ENCODE measurements at regions not wholly inside any gene's neighbourhood (a gene's known extent, or its start where the extent isn't known, plus 50 kb on each side); places are given as distances from the start of the nearest gene placed in this dataset.

DNA sequence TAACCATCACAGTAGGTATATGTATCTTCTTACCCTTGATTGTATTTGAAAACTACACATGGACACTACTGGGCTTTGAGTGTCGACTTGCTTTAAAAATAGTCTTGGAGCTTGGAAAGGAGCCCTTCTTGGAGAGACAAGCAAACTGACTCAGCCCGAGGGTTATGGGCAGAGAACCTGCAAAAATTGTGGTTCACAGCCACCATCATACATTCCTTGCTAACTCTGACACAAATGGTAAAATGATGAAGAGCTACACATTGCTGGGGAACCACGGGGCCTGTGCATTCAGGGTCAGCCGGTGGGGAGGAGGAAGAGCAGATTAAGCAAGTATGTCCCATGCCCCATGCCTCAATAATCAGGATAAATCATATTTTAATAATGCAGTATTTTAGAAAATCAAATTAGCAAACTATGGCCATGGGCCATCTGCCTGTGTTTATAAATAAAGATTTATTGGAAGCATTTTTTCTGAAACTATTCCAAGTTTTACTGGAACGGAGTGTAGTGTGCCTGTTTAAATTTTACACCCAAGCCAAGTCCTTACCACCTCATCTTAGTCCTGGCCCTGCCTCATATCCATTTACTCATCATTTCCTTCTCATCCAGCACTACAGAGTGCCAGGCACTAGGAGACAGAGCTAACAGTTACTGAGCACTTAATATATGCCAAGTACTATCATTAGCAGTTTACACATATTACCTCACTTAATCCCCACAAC, 195.7 kb downstream of the PALM2AKAP2 start:
- DNase-seq (ENCODE audit: low spot score) = no peak
- Mint-ChIP-seq H3K27me3 (ENCODE audit: low read depth) (no peaks in the 10 kb centered on the region), H3K4me3 (no peak overlapping the region), H3K27ac (no peak overlapping the region), H3K36me3 (no peaks in the 10 kb centered on the region), H3K4me1 (no peaks in the 10 kb centered on the region), H3K9me3 (no peaks in the 10 kb centered on the region)
- TF ChIP-seq EMX1 (CRISPR knock-in tag; IDR thresholded peaks at IDR 0.05) (no peak), ZNF121 (CRISPR knock-in tag; IDR thresholded peaks at IDR 0.05) (no peak), PRRX2 (CRISPR knock-in tag; IDR thresholded peaks at IDR 0.05) (no peak), HMGA2 (CRISPR knock-in tag; IDR thresholded peaks at IDR 0.05) (no peak), SP1 (CRISPR knock-in tag; conservative IDR thresholded peaks at IDR 0.05) (no peak), GTF2I (CRISPR knock-in tag; conservative IDR thresholded peaks at IDR 0.05) (no peak), FOXK1 (CRISPR knock-in tag; IDR thresholded peaks at IDR 0.05) (no peak), CBFB (CRISPR knock-in tag; IDR thresholded peaks at IDR 0.05; ENCODE audit: low read depth) (no peak), NFYB (CRISPR knock-in tag; conservative IDR thresholded peaks at IDR 0.05; ENCODE audit: low read depth) (no peak), IRF2 (CRISPR knock-in tag; IDR thresholded peaks at IDR 0.05; ENCODE audit: borderline replicate concordance, low read depth) (no peak), MXD4 (CRISPR knock-in tag; IDR thresholded peaks at IDR 0.05; ENCODE audit: borderline replicate concordance) (no peak)
- TF ChIP-seq, protein P1, sequence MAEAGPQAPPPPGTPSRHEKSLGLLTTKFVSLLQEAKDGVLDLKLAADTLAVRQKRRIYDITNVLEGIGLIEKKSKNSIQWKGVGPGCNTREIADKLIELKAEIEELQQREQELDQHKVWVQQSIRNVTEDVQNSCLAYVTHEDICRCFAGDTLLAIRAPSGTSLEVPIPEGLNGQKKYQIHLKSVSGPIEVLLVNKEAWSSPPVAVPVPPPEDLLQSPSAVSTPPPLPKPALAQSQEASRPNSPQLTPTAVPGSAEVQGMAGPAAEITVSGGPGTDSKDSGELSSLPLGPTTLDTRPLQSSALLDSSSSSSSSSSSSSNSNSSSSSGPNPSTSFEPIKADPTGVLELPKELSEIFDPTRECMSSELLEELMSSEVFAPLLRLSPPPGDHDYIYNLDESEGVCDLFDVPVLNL (CRISPR knock-in tag; IDR thresholded peaks at IDR 0.05; ENCODE audit: borderline replicate concordance, low read depth) = no peak
- TF ChIP-seq, protein P2, sequence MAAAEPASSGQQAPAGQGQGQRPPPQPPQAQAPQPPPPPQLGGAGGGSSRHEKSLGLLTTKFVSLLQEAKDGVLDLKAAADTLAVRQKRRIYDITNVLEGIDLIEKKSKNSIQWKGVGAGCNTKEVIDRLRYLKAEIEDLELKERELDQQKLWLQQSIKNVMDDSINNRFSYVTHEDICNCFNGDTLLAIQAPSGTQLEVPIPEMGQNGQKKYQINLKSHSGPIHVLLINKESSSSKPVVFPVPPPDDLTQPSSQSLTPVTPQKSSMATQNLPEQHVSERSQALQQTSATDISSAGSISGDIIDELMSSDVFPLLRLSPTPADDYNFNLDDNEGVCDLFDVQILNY (CRISPR knock-in tag; IDR thresholded peaks at IDR 0.05) = no peak
- TF ChIP-seq, protein P3, sequence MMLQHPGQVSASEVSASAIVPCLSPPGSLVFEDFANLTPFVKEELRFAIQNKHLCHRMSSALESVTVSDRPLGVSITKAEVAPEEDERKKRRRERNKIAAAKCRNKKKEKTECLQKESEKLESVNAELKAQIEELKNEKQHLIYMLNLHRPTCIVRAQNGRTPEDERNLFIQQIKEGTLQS (CRISPR knock-in tag; conservative IDR thresholded peaks at IDR 0.05) = no peak
- TF ChIP-seq, protein P4, sequence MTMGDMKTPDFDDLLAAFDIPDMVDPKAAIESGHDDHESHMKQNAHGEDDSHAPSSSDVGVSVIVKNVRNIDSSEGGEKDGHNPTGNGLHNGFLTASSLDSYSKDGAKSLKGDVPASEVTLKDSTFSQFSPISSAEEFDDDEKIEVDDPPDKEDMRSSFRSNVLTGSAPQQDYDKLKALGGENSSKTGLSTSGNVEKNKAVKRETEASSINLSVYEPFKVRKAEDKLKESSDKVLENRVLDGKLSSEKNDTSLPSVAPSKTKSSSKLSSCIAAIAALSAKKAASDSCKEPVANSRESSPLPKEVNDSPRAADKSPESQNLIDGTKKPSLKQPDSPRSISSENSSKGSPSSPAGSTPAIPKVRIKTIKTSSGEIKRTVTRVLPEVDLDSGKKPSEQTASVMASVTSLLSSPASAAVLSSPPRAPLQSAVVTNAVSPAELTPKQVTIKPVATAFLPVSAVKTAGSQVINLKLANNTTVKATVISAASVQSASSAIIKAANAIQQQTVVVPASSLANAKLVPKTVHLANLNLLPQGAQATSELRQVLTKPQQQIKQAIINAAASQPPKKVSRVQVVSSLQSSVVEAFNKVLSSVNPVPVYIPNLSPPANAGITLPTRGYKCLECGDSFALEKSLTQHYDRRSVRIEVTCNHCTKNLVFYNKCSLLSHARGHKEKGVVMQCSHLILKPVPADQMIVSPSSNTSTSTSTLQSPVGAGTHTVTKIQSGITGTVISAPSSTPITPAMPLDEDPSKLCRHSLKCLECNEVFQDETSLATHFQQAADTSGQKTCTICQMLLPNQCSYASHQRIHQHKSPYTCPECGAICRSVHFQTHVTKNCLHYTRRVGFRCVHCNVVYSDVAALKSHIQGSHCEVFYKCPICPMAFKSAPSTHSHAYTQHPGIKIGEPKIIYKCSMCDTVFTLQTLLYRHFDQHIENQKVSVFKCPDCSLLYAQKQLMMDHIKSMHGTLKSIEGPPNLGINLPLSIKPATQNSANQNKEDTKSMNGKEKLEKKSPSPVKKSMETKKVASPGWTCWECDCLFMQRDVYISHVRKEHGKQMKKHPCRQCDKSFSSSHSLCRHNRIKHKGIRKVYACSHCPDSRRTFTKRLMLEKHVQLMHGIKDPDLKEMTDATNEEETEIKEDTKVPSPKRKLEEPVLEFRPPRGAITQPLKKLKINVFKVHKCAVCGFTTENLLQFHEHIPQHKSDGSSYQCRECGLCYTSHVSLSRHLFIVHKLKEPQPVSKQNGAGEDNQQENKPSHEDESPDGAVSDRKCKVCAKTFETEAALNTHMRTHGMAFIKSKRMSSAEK (CRISPR knock-in tag; IDR thresholded peaks at IDR 0.05; ENCODE audit: borderline replicate concordance) = no peak
- TF ChIP-seq, protein P5, sequence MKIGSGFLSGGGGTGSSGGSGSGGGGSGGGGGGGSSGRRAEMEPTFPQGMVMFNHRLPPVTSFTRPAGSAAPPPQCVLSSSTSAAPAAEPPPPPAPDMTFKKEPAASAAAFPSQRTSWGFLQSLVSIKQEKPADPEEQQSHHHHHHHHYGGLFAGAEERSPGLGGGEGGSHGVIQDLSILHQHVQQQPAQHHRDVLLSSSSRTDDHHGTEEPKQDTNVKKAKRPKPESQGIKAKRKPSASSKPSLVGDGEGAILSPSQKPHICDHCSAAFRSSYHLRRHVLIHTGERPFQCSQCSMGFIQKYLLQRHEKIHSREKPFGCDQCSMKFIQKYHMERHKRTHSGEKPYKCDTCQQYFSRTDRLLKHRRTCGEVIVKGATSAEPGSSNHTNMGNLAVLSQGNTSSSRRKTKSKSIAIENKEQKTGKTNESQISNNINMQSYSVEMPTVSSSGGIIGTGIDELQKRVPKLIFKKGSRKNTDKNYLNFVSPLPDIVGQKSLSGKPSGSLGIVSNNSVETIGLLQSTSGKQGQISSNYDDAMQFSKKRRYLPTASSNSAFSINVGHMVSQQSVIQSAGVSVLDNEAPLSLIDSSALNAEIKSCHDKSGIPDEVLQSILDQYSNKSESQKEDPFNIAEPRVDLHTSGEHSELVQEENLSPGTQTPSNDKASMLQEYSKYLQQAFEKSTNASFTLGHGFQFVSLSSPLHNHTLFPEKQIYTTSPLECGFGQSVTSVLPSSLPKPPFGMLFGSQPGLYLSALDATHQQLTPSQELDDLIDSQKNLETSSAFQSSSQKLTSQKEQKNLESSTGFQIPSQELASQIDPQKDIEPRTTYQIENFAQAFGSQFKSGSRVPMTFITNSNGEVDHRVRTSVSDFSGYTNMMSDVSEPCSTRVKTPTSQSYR (CRISPR knock-in tag; IDR thresholded peaks at IDR 0.05) = no peak
- ChIA-PET CTCF (no interaction called here), POLR2A (interaction anchor here (0.6 kb wide), 1 partner anchor 72 kb away, joined by 4 read pairs; no protein-coding TSS in a partner anchor)
- no peak for ATAC-seq

DNA sequence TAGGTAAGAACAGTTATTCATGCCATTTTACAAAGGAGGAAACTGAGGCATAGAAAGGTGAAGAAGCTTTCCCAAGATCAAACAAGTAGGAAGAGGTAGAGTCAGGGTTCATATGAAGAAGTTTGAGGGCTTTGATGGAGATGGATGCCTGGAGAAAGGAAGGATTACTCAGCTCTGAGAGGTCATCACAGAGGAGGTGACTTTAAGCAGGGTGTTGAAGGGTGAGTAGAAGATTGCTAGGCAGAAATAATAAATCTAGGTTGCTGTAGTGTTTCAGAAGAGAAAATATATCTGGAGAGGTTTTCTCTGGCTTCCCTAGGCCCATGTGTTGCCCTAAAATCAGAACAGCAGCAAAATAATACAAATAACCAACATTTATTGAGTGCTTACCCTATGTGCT, 196.3 kb downstream of the PALM2AKAP2 start:
- no peak overlapping the region for H3K4me3 Mint-ChIP-seq
- ChIA-PET CTCF (no interaction called here), POLR2A (no interaction called here)
- ATAC-seq = no peak
- no peaks in the 10 kb centered on the region for H3K27me3 Mint-ChIP-seq (ENCODE audit: low read depth)
- H3K36me3 Mint-ChIP-seq = no peaks in the 10 kb centered on the region
- no peak for DNase-seq (ENCODE audit: low spot score)
- no peaks in the 10 kb centered on the region for H3K4me1 Mint-ChIP-seq
- no peak for TF ChIP-seq NFE2L1 (CRISPR knock-in tag; IDR thresholded peaks at IDR 0.05)
- TF ChIP-seq, protein P6, sequence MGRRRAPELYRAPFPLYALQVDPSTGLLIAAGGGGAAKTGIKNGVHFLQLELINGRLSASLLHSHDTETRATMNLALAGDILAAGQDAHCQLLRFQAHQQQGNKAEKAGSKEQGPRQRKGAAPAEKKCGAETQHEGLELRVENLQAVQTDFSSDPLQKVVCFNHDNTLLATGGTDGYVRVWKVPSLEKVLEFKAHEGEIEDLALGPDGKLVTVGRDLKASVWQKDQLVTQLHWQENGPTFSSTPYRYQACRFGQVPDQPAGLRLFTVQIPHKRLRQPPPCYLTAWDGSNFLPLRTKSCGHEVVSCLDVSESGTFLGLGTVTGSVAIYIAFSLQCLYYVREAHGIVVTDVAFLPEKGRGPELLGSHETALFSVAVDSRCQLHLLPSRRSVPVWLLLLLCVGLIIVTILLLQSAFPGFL (CRISPR knock-in tag; IDR thresholded peaks at IDR 0.05; ENCODE audit: borderline replicate concordance) = no peak
- TF ChIP-seq, protein P7, sequence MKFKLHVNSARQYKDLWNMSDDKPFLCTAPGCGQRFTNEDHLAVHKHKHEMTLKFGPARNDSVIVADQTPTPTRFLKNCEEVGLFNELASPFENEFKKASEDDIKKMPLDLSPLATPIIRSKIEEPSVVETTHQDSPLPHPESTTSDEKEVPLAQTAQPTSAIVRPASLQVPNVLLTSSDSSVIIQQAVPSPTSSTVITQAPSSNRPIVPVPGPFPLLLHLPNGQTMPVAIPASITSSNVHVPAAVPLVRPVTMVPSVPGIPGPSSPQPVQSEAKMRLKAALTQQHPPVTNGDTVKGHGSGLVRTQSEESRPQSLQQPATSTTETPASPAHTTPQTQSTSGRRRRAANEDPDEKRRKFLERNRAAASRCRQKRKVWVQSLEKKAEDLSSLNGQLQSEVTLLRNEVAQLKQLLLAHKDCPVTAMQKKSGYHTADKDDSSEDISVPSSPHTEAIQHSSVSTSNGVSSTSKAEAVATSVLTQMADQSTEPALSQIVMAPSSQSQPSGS (CRISPR knock-in tag; IDR thresholded peaks at IDR 0.05; ENCODE audit: borderline replicate concordance, low read depth) = no peak
- no peak for TF ChIP-seq ZBTB21 (CRISPR knock-in tag; IDR thresholded peaks at IDR 0.05; ENCODE audit: borderline replicate concordance)
- TF ChIP-seq SMAD3 (CRISPR knock-in tag; IDR thresholded peaks at IDR 0.05; ENCODE audit: borderline replicate concordance) = no peak
- TF ChIP-seq ESRRA (CRISPR knock-in tag; IDR thresholded peaks at IDR 0.05; ENCODE audit: borderline replicate concordance) = no peak
- no peak for TF ChIP-seq NR2C2 (CRISPR knock-in tag; IDR thresholded peaks at IDR 0.05)
- TF ChIP-seq EMX1 (CRISPR knock-in tag; IDR thresholded peaks at IDR 0.05) = no peak
- H3K27ac Mint-ChIP-seq = no peak overlapping the region
- H3K9me3 Mint-ChIP-seq = peaks cover 4% of the 10 kb centered on the region; the same call in 1 of the 2 replicates

All from WTC11 (cell line).